Ectodermal cell (in vitro differentiated cells): ENCODE measurements at regions not wholly inside any gene's neighbourhood (a gene's known extent, or its start where the extent isn't known, plus 50 kb on each side); places are given as distances from the start of the nearest gene placed in this dataset.

ENCODE experiments used
- H3K27ac ChIP-seq: 2 replicates; pipeline ENCODE4 v1.7.0; 2013; ENCODE audit warnings: mild to moderate bottlenecking, low read depth, low read length; ENCODE audit not compliant: insufficient read depth, poor library complexity, severe bottlenecking
- H3K27me3 ChIP-seq: 2 replicates; pipeline ENCODE4 v1.7.0; 2013; ENCODE audit warnings: mild to moderate bottlenecking, low read length; ENCODE audit not compliant: insufficient read depth, control insufficient read depth, poor library complexity, severe bottlenecking
- H3K36me3 ChIP-seq: one replicate; pipeline ENCODE4 v1.7.0; 2013; ENCODE audit warnings: low read length; ENCODE audit not compliant: control insufficient read depth, insufficient read depth
- H3K4me1 ChIP-seq: one replicate; pipeline ENCODE4 v1.7.0; 2013; ENCODE audit warnings: low read length; ENCODE audit not compliant: control insufficient read depth, insufficient read depth
- H3K4me3 ChIP-seq: 2 replicates; pipeline ENCODE4 v1.7.0; 2013; ENCODE audit warnings: low read depth, low read length, control low read depth; ENCODE audit not compliant: insufficient read depth
- H3K9me3 ChIP-seq: 2 replicates; pipeline ENCODE4 v1.7.0; 2013; ENCODE audit warnings: mild to moderate bottlenecking, low read length, moderate library complexity; ENCODE audit not compliant: control insufficient read depth
- WGBS, 2 experiments: methylation state at CpG; one replicate each; pipeline ENCODE4 v1.1.7; 2013; ENCODE audit warnings: missing lambda C conversion rate in 2 of 2; 5-methylcytosine and 5-hydroxymethylcytosine counted together

- no peaks in the 10 kb centered on the region for H3K4me1 ChIP-seq
- H3K9me3 ChIP-seq: no peaks in the 10 kb centered on the region
- no peaks in the 10 kb centered on the region for H3K36me3 ChIP-seq
- no peak overlapping the region for H3K4me3 ChIP-seq
- no peaks in the 10 kb centered on the region for H3K27me3 ChIP-seq
- 80 to 95% methylated on average over 4 of the region's 4 CpGs for WGBS, 2 experiments
- no peak overlapping the region for H3K27ac ChIP-seq
These were observed 131.6 kb upstream of the MGMT start for GRCh38 chr10:129335396-129335795.

GRCh38 chr10:129335942-129336341 is 131.1 kb upstream of the MGMT start:
- WGBS, 2 experiments: 95 to 100% methylated on average over 5 of the region's 5 CpGs
- Histone ChIP-seq H3K9me3 (no peaks in the 10 kb centered on the region), H3K4me1 (no peaks in the 10 kb centered on the region)

DNA sequence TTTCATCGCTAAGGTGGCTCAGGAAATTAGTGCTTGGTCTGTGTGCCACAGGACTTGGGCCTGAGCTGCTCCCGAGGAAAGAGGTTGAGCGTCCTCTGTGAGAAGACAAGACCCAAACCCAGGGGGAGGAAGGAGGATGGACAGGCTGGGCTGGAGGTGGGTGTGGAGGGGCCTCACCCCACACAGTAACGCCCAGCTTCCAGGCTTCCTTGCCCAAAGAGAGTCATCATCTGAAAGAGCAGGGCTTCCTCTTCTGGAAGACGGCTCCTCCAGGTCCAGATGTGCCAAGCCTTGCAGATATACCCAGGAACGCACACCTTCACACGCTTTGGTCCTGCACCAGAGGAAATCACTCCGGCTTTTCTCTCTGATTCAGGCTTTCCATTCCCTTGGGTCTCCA is 127.8 kb upstream of the MGMT start:
- no peaks in the 10 kb centered on the region for H3K9me3 ChIP-seq
- no peaks in the 10 kb centered on the region for H3K4me1 ChIP-seq
- no peaks in the 10 kb centered on the region for H3K27me3 ChIP-seq
- H3K4me3 ChIP-seq: no peak overlapping the region
- no peak overlapping the region for H3K27ac ChIP-seq
- WGBS, 2 experiments: 94 to 96% methylated on average over 8 of the region's 8 CpGs
- H3K36me3 ChIP-seq: no peaks in the 10 kb centered on the region

More at GRCh38 chr10:129335942-129336341, 131.1 kb upstream of the MGMT start:
- Histone ChIP-seq H3K27ac (no peak overlapping the region), H3K36me3 (no peaks in the 10 kb centered on the region), H3K27me3 (no peaks in the 10 kb centered on the region), H3K4me3 (no peak overlapping the region)

GRCh38 chr10:129339841-129340240 is 127.2 kb upstream of the MGMT start:
- Histone ChIP-seq H3K9me3 (no peaks in the 10 kb centered on the region), H3K36me3 (no peaks in the 10 kb centered on the region), H3K4me3 (no peak overlapping the region), H3K4me1 (no peaks in the 10 kb centered on the region), H3K27ac (no peak overlapping the region), H3K27me3 (no peaks in the 10 kb centered on the region)
- 94 to 96% methylated on average over 4 of the region's 4 CpGs for WGBS, 2 experiments

- H3K27ac ChIP-seq: no peak overlapping the region
- peaks cover 8% of the 10 kb centered on the region for H3K4me1 ChIP-seq
- H3K27me3 ChIP-seq: no peaks in the 10 kb centered on the region
- WGBS, 2 experiments: 93 to 97% methylated on average over 5 of the region's 5 CpGs
- no peaks in the 10 kb centered on the region for H3K36me3 ChIP-seq
- H3K9me3 ChIP-seq: no peaks in the 10 kb centered on the region
- H3K4me3 ChIP-seq: no peak overlapping the region
These were observed 126.0 kb upstream of the MGMT start for GRCh38 chr10:129341087-129341486.

DNA sequence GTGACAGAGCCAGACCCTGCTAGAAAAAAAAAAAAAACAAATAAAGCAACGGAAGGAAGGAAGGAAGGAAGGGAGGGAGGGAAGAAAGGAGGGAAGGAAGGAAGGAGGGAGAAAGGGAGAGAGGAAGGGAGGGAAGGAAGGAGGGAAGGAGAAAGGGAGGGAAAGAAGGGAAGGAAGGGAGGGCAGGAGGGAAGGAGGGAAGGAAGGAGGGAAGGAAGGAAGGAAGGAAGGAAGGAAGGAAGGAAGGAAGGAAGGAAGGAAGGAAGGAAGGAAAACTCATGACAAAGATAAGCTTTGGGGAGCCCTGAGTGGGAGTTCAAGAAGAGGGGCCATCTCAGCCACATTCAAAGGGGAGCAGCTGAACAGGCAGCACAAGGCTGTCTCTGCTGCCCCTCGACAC is 124.7 kb upstream of the MGMT start:
- H3K27ac ChIP-seq: no peak overlapping the region
- WGBS, 2 experiments: 86 to 89% methylated on average over 2 of the region's 2 CpGs

GRCh38 chr10:129343141-129343540 is 123.9 kb upstream of the MGMT start:
- Histone ChIP-seq H3K4me1 (peaks cover 8% of the 10 kb centered on the region), H3K27ac (no peak overlapping the region), H3K9me3 (no peaks in the 10 kb centered on the region), H3K27me3 (no peaks in the 10 kb centered on the region), H3K36me3 (no peaks in the 10 kb centered on the region), H3K4me3 (no peak overlapping the region)
- 90 to 91% methylated on average over 9 of the region's 9 CpGs for WGBS, 2 experiments

More for the DNA sequence above, 124.7 kb upstream of the MGMT start:
- Histone ChIP-seq H3K36me3 (no peaks in the 10 kb centered on the region), H3K9me3 (no peaks in the 10 kb centered on the region), H3K4me1 (peaks cover 8% of the 10 kb centered on the region), H3K27me3 (no peaks in the 10 kb centered on the region), H3K4me3 (no peak overlapping the region)

DNA sequence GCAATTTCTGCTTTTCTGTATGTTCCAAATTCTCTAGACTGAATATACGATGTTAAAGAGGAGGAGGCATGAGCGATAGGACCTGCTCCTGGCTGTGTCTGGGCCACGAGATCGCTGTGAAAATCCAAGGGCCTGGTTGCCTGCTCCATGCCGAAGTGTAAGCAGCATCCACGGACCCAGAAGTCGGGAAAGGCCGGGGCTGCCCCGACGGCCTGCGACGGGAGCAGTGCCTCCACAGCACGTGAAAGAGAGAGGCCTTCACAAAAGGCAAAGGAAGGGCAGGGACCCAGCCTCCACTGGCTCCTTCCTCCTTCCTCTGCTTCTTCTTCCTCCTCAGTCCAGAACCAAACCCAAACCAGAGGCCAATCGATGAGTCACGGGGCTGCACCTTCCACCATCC is 122.9 kb upstream of the MGMT start:
- H3K9me3 ChIP-seq: no peaks in the 10 kb centered on the region
- WGBS, 2 experiments: 94 to 95% methylated on average over 15 of the region's 15 CpGs
- H3K27me3 ChIP-seq: no peaks in the 10 kb centered on the region
- H3K4me1 ChIP-seq: peaks cover 8% of the 10 kb centered on the region
- no peaks in the 10 kb centered on the region for H3K36me3 ChIP-seq
- no peak overlapping the region for H3K27ac ChIP-seq
- H3K4me3 ChIP-seq: no peak overlapping the region

DNA sequence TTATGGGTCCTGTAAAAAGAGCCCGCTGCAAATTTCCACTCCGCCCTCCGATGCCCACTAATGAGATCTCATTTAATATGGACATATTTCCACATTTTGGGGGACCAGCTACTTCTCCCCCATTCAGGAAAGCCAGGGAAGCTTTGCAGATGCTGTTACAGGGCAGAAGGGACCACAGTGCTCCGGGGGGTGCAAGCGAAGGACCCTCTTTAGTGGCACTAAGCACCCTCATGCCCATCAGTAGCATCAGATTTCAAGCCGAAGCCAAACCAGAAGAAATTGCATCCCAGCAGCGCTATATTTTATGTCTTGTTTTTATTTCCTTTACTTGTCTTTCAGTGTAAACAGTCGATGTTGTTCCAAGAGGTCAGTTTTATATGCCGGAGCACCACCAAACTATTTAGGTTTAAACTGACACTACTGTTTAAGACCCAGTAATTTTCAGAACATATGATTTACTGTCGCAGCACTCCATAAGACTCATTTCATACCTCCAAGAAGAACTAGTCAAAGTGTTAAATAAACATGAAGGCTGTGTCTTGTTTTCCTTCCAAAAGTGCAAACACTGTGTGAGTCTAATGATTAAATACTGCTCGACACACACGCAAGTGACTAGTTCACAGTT is 122.2 kb upstream of the MGMT start:
- H3K9me3 ChIP-seq: no peaks in the 10 kb centered on the region
- H3K36me3 ChIP-seq: no peaks in the 10 kb centered on the region
- WGBS, 2 experiments: 93 to 95% methylated on average over 12 of the region's 12 CpGs
- H3K27me3 ChIP-seq: no peaks in the 10 kb centered on the region
- no peak overlapping the region for H3K27ac ChIP-seq
- H3K4me3 ChIP-seq: no peak overlapping the region
- peaks cover 8% of the 10 kb centered on the region for H3K4me1 ChIP-seq

DNA sequence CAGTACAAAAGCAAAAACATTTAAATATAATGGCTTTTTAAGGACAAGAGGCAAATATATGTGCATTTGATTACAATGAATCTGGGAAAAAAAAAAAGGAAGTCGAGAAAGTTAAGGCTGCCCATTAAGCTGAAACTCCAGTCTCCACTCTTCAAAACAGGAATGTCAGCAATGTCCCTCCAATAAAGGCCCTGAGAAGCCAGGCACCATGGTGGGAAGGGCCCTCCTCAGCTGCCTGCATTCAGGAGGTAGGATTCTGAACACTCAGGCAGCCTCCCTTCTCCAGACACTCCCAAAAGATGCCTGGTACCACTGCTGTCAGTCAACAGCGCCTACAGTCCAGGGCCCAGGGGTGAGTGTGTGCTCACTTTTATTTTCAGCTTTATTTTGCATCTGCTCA is 121.3 kb upstream of the MGMT start:
- Histone ChIP-seq H3K9me3 (no peaks in the 10 kb centered on the region), H3K27ac (no peak overlapping the region), H3K4me1 (peaks cover 8% of the 10 kb centered on the region), H3K36me3 (no peaks in the 10 kb centered on the region), H3K4me3 (no peak overlapping the region), H3K27me3 (no peaks in the 10 kb centered on the region)
- WGBS, 2 experiments: 69 to 71% methylated on average over 2 of the region's 2 CpGs

- H3K36me3 ChIP-seq: no peaks in the 10 kb centered on the region
- peaks cover 3% of the 10 kb centered on the region for H3K4me1 ChIP-seq
- H3K27me3 ChIP-seq: no peaks in the 10 kb centered on the region
- H3K27ac ChIP-seq: no peak overlapping the region
- no peak overlapping the region for H3K4me3 ChIP-seq
- H3K9me3 ChIP-seq: no peaks in the 10 kb centered on the region
- 97 to 98% methylated on average over 11 of the region's 11 CpGs for WGBS, 2 experiments
These were observed 116.4 kb upstream of the MGMT start for GRCh38 chr10:129350690-129351089.
